ENCODE measurements at regions not wholly inside any gene's neighbourhood (a gene's known extent, or its start where the extent isn't known, plus 50 kb on each side); places are given as distances from the start of the nearest gene placed in this dataset.

DNA sequence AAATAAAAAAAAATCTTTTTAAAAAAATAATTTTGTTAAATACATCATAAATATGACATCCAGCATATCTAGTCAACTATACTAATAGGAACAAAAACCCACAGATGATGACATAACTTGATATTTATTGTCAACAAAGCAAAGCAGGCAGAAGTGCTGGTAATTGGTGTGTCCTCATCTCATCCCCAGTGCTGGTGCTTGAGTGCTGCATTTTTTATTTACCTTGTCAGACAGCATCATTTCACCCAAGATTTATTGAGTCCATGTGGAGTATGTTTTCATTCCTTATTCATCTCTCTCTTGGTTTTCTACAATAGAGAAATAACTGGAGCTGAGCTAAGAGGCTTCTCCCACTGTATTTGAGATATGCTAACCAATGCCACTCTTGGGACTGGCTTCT is 191.6 kb upstream of the SLC14A2 start:
- ATAC-seq (no peak), DNase-seq (ENCODE audit: low read depth, low spot score) (no peak)
- CTCF ChIA-PET, result no interaction called here
- H3K4me1 ChIP-seq (ENCODE audit: control insufficient read depth, insufficient read depth, low read length), result no peaks in the 10 kb centered on the region
- H3K36me3 ChIP-seq (ENCODE audit: control insufficient read depth, insufficient read depth, low read length), result no peaks in the 10 kb centered on the region
- no peak overlapping the region for H3K27ac ChIP-seq (ENCODE audit: low read length)
- TF ChIP-seq POLR2AphosphoS5 (IDR thresholded peaks at IDR 0.05; ENCODE audit: low read depth, low read length), result no peak
- no peak for TF ChIP-seq TCF7L2 (IDR thresholded peaks at IDR 0.05; ENCODE audit: low read depth, low read length)
- no peak for TF ChIP-seq SIN3A (IDR thresholded peaks at IDR 0.05; ENCODE audit: borderline replicate concordance, insufficient read depth, low read depth, low read length)
- TF ChIP-seq, protein P1, sequence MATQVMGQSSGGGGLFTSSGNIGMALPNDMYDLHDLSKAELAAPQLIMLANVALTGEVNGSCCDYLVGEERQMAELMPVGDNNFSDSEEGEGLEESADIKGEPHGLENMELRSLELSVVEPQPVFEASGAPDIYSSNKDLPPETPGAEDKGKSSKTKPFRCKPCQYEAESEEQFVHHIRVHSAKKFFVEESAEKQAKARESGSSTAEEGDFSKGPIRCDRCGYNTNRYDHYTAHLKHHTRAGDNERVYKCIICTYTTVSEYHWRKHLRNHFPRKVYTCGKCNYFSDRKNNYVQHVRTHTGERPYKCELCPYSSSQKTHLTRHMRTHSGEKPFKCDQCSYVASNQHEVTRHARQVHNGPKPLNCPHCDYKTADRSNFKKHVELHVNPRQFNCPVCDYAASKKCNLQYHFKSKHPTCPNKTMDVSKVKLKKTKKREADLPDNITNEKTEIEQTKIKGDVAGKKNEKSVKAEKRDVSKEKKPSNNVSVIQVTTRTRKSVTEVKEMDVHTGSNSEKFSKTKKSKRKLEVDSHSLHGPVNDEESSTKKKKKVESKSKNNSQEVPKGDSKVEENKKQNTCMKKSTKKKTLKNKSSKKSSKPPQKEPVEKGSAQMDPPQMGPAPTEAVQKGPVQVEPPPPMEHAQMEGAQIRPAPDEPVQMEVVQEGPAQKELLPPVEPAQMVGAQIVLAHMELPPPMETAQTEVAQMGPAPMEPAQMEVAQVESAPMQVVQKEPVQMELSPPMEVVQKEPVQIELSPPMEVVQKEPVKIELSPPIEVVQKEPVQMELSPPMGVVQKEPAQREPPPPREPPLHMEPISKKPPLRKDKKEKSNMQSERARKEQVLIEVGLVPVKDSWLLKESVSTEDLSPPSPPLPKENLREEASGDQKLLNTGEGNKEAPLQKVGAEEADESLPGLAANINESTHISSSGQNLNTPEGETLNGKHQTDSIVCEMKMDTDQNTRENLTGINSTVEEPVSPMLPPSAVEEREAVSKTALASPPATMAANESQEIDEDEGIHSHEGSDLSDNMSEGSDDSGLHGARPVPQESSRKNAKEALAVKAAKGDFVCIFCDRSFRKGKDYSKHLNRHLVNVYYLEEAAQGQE (IDR thresholded peaks at IDR 0.05; ENCODE audit: insufficient read depth in 1 of 2, low read depth in 2 of 2, low read length in 1 of 2), result no peak
- TF ChIP-seq, protein P2, sequence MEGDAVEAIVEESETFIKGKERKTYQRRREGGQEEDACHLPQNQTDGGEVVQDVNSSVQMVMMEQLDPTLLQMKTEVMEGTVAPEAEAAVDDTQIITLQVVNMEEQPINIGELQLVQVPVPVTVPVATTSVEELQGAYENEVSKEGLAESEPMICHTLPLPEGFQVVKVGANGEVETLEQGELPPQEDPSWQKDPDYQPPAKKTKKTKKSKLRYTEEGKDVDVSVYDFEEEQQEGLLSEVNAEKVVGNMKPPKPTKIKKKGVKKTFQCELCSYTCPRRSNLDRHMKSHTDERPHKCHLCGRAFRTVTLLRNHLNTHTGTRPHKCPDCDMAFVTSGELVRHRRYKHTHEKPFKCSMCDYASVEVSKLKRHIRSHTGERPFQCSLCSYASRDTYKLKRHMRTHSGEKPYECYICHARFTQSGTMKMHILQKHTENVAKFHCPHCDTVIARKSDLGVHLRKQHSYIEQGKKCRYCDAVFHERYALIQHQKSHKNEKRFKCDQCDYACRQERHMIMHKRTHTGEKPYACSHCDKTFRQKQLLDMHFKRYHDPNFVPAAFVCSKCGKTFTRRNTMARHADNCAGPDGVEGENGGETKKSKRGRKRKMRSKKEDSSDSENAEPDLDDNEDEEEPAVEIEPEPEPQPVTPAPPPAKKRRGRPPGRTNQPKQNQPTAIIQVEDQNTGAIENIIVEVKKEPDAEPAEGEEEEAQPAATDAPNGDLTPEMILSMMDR (IDR thresholded peaks at IDR 0.05), result no peak
- no peaks in the 10 kb centered on the region for H3K27me3 ChIP-seq (ENCODE audit: control insufficient read depth, insufficient read depth, low read length)
- H3K4me3 ChIP-seq (ENCODE audit: low read depth in 2 of 2, low read length in 2 of 2), result no peak overlapping the region
- POLR2A ChIA-PET, result no interaction called here
- intact Hi-C loops (cut with micrococcal nuclease; ENCODE audit: unreplicated experiment), result no loop called here
- in situ Hi-C loops (cut with HindIII; ENCODE audit: low pct_unique_long_range_greater_than_20kb, low sequenced_read_pairs), result no loop called here
- no TSS peak for BruUV-seq (replicated peaks)
- H3K9me3 ChIP-seq (ENCODE audit: control insufficient read depth, insufficient read depth, low read depth, low read length), result no peaks in the 10 kb centered on the region

DNA sequence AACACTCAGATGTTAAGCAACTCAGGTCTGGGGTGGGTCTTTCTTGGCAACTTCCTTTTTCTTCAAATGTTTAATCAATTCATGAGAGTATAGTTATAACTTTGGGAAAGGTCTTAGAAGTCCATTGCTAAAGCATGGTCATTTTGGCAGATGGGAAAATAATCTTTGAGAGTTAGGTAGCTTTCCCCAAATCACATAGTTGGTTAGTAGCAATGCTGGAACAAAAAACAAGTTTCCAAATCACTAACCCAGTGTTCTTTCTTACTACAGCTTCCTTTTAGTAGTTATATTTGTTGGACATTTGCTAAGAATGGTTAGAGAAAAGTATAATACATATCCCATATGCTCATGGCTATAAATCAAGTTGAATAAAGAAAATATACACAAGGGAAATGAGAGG is 185.2 kb upstream of the SLC14A2 start:
- in situ Hi-C loops (cut with HindIII; ENCODE audit: low pct_unique_long_range_greater_than_20kb, low sequenced_read_pairs), result no loop called here
- no peaks in the 10 kb centered on the region for H3K27me3 ChIP-seq (ENCODE audit: control insufficient read depth, insufficient read depth, low read length)
- no peak for DNase-seq (ENCODE audit: low read depth, low spot score)
- no peak for ATAC-seq
- H3K4me1 ChIP-seq (ENCODE audit: control insufficient read depth, insufficient read depth, low read length), result no peaks in the 10 kb centered on the region
- no peaks in the 10 kb centered on the region for H3K36me3 ChIP-seq (ENCODE audit: control insufficient read depth, insufficient read depth, low read length)
- POLR2A ChIA-PET, result no interaction called here
- no peak overlapping the region for H3K4me3 ChIP-seq (ENCODE audit: low read depth in 2 of 2, low read length in 2 of 2)
- CTCF ChIA-PET, result no interaction called here
- no peak overlapping the region for H3K27ac ChIP-seq (ENCODE audit: low read length)
- no peaks in the 10 kb centered on the region for H3K9me3 ChIP-seq (ENCODE audit: control insufficient read depth, insufficient read depth, low read depth, low read length)
- intact Hi-C loops (cut with micrococcal nuclease; ENCODE audit: unreplicated experiment), result no loop called here
- TF ChIP-seq POLR2AphosphoS5 (IDR thresholded peaks at IDR 0.05; ENCODE audit: low read depth, low read length) (no peak), SIN3A (IDR thresholded peaks at IDR 0.05; ENCODE audit: borderline replicate concordance, insufficient read depth, low read depth, low read length) (no peak), TCF7L2 (IDR thresholded peaks at IDR 0.05; ENCODE audit: low read depth, low read length) (no peak)
- TF ChIP-seq, protein P2 (IDR thresholded peaks at IDR 0.05), result no peak
- TF ChIP-seq, protein P1 (IDR thresholded peaks at IDR 0.05; ENCODE audit: insufficient read depth in 1 of 2, low read depth in 2 of 2, low read length in 1 of 2), result no peak
- no TSS peak for BruUV-seq (replicated peaks)

Measured in Panc1 (cell line).